GM10248 (cell line): ENCODE measurements at regions not wholly inside any gene's neighbourhood (a gene's known extent, or its start where the extent isn't known, plus 50 kb on each side); places are given as distances from the start of the nearest gene placed in this dataset.

Source experiments
- CTCF ChIA-PET: fragments of 300-600 bp; sonication (Branson Sonifier 250); formaldehyde crosslinking; extraction: SDS; loops from one replicate; lab custom pipeline; 2021; ENCODE audit warnings: antibody characterized with exemption; lab: Yijun Ruan, JAX
- POLR2A ChIA-PET: fragments of 350-650 bp; sonication (Branson Sonifier 250); formaldehyde crosslinking; extraction: SDS; loops from one replicate; lab custom pipeline; 2020; ENCODE audit warnings: antibody characterized with exemption; lab: Yijun Ruan, JAX
- DNase-seq: peaks from one replicate; pipeline ENCODE4 v3.0.0; 2012; ENCODE audit errors: extremely low spot score
- TF ChIP-seq, protein P1 (sequence below): IDR thresholded peaks from 2 replicates; pipeline ENCODE4 v1.5.1; 2012; ENCODE audit warnings: mild to moderate bottlenecking, low read depth; ENCODE audit errors: extremely low read depth, missing control alignments, control extremely low read depth

- CTCF ChIA-PET = interaction anchor here (0.9 to 1.3 kb wide), 2 partner anchors 97 to 320 kb away, joined by 3 to 4 read pairs; no protein-coding TSS in a partner anchor
- no peak for DNase-seq
Observed at GRCh38 chr4:4627111-4627510, 85.3 kb upstream of the STX18 start.

GRCh38 chr4:4625488-4625887 is 83.6 kb upstream of the STX18 start:
- no peak for DNase-seq
- ChIA-PET POLR2A (no interaction called here), CTCF (interaction anchor here (1.5 kb wide), 1 partner anchor 10 kb away, joined by 3 read pairs; no protein-coding TSS in a partner anchor)
- TF ChIP-seq, protein P1, sequence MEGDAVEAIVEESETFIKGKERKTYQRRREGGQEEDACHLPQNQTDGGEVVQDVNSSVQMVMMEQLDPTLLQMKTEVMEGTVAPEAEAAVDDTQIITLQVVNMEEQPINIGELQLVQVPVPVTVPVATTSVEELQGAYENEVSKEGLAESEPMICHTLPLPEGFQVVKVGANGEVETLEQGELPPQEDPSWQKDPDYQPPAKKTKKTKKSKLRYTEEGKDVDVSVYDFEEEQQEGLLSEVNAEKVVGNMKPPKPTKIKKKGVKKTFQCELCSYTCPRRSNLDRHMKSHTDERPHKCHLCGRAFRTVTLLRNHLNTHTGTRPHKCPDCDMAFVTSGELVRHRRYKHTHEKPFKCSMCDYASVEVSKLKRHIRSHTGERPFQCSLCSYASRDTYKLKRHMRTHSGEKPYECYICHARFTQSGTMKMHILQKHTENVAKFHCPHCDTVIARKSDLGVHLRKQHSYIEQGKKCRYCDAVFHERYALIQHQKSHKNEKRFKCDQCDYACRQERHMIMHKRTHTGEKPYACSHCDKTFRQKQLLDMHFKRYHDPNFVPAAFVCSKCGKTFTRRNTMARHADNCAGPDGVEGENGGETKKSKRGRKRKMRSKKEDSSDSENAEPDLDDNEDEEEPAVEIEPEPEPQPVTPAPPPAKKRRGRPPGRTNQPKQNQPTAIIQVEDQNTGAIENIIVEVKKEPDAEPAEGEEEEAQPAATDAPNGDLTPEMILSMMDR = no peak

More at GRCh38 chr4:4627111-4627510, 85.3 kb upstream of the STX18 start:
- POLR2A ChIA-PET = no interaction called here
- TF ChIP-seq, protein P1 = no peak

DNA sequence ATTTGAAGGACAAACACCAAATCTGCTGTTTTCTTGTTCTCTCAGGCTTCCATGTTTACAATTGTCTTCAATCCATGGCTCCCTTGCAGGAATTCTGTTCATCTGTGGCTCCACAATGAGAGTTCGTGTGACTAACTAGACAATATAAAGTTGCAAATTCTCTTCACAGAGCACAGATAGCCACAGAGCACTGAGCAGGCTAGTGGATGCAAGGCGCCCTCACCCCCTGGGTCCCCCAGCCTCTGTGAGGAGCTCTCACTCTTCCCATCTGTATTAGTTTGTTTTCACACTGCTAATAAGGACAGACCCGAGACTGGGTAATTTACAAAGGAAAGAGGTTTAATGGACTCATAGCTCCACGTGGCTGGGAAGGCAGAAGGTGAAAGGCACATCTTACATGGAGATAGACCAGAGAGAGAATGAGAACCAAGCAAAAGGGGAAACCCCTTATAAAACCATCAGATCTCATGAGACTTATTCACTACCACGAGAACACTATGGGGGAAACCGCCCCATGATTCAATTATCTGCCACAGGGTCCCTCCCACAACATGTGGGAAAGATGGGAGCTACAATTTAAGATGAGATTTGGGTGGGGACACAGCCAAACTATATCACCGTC is 82.5 kb upstream of the STX18 start:
- no peak for DNase-seq
- CTCF ChIA-PET = no interaction called here
- TF ChIP-seq, protein P1 = no peak
- POLR2A ChIA-PET = no interaction called here

GRCh38 chr4:4619821-4620220 is 78.0 kb upstream of the STX18 start:
- POLR2A ChIA-PET = no interaction called here
- CTCF ChIA-PET = interaction anchor here (1.1 to 2.6 kb wide), 8 partner anchors 9 to 132 kb away, joined by 3 to 8 read pairs (median 3); no protein-coding TSS in a partner anchor

DNA sequence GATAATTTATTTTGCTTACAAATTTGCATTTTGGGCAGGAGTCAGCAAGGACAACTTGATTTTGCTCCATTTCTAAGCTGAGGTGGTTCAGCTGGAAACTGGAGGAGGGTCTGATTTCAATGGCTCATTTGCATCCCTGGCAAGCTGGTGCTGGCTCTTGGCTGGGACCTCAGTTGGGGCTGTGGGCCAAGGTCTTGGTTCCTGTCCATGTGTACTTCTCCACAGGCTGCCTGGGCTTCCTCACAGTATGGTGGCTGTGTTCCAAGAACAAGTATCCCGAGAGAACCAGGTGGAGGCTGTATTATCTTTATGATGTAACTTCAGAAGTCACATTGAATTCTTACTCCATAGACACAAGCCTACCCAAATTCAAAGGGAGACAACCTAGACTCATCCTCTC is 77.0 kb upstream of the STX18 start:
- no peak for DNase-seq
- POLR2A ChIA-PET = no interaction called here
- CTCF ChIA-PET = interaction anchor here (1.5 to 2.6 kb wide), 3 partner anchors 23 to 131 kb away, joined by 3 to 8 read pairs (median 4); no protein-coding TSS in a partner anchor
- TF ChIP-seq, protein P1 = no peak

More at GRCh38 chr4:4619821-4620220, 78.0 kb upstream of the STX18 start:
- DNase-seq = no peak
- TF ChIP-seq, protein P1 = no peak

GRCh38 chr4:4614925-4615678 is 73.3 kb upstream of the STX18 start:
- ChIA-PET POLR2A (no interaction called here), CTCF (interaction anchor here (1.3 kb wide), 1 partner anchor 126 kb away, joined by 3 read pairs; no protein-coding TSS in a partner anchor)
- TF ChIP-seq, protein P1 = no peak
- no peak for DNase-seq
